Neural progenitor cell (in vitro differentiated cells): ENCODE measurements at regions not wholly inside any gene's neighbourhood (a gene's known extent, or its start where the extent isn't known, plus 50 kb on each side); places are given as distances from the start of the nearest gene placed in this dataset.

Experiments used
- DNase-seq: peaks from one replicate; pipeline ENCODE4 v3.0.0-alpha.2; 2016; ENCODE audit warnings: low spot score
- H2AFZ ChIP-seq: fragments of 200-600 bp; sonication (generic); replicated peaks from 2 replicates; pipeline ENCODE4 v1.6.1; 2016; ENCODE audit warnings: antibody characterized with exemption
- H3F3A ChIP-seq: fragments of 200-600 bp; sonication (generic); 2 replicates; pipeline ENCODE4 v1.6.1; 2016; ENCODE audit warnings: antibody characterized with exemption, low read depth
- H3K27ac ChIP-seq: fragments of 200-600 bp; sonication (generic); 2 replicates; pipeline ENCODE4 v1.5.1; 2016; ENCODE audit warnings: mild to moderate bottlenecking
- H3K27me3 ChIP-seq: fragments of 200-600 bp; sonication (generic); 2 replicates; pipeline ENCODE4 v1.6.1; 2016; ENCODE audit warnings: mild to moderate bottlenecking, moderate library complexity
- H3K36me3 ChIP-seq: fragments of 200-600 bp; sonication (generic); 2 replicates; pipeline ENCODE4 v1.5.1; 2016
- H3K4me1 ChIP-seq: fragments of 200-600 bp; sonication (generic); 2 replicates; pipeline ENCODE4 v1.6.1; 2016; ENCODE audit warnings: mixed run types
- H3K4me2 ChIP-seq: fragments of 200-600 bp; sonication (generic); 2 replicates; pipeline ENCODE4 v1.6.1; 2016
- H3K4me3 ChIP-seq: fragments of 200-600 bp; sonication (generic); 2 replicates; pipeline ENCODE4 v1.5.1; 2016
- H3K79me2 ChIP-seq: fragments of 200-600 bp; sonication (generic); 2 replicates; pipeline ENCODE4 v1.6.1; 2016; ENCODE audit warnings: low read depth
- H3K9ac ChIP-seq: fragments of 200-600 bp; sonication (generic); 2 replicates; pipeline ENCODE4 v1.6.1; 2016
- H3K9me3 ChIP-seq: fragments of 200-600 bp; sonication (generic); 2 replicates; pipeline ENCODE4 v1.5.1; 2016; ENCODE audit warnings: low read depth
- H4K20me1 ChIP-seq: fragments of 200-600 bp; sonication (generic); 2 replicates; pipeline ENCODE4 v1.6.1; 2016; ENCODE audit warnings: low read depth
- H3K27ac Mint-ChIP-seq: 3 replicates; pipeline ENCODE4 v1.8.0; 2021; ENCODE audit warnings: mixed read lengths
- H3K27me3 Mint-ChIP-seq: 2 replicates; pipeline ENCODE4 v1.8.0; 2022; ENCODE audit warnings: low read depth, mild to moderate bottlenecking, inconsistent platforms, moderate library complexity, mixed read lengths; ENCODE audit not compliant: insufficient read depth
- H3K36me3 Mint-ChIP-seq: 3 replicates; pipeline ENCODE4 v1.8.0; 2021; ENCODE audit warnings: mixed read lengths
- H3K4me1 Mint-ChIP-seq: 3 replicates; pipeline ENCODE4 v1.8.0; 2021; ENCODE audit warnings: mixed read lengths
- H3K4me3 Mint-ChIP-seq: 3 replicates; pipeline ENCODE4 v1.8.0; 2021; ENCODE audit warnings: mild to moderate bottlenecking, moderate library complexity, mixed read lengths
- H3K9me3 Mint-ChIP-seq: 3 replicates; pipeline ENCODE4 v1.8.0; 2020; ENCODE audit warnings: mixed read lengths
- CTCF ChIP-seq: fragments of 200-600 bp; sonication (generic); IDR thresholded peaks from 2 replicates; pipeline ENCODE4 v1.5.1; 2017; ENCODE audit warnings: antibody characterized with exemption, mild to moderate bottlenecking
- EZH2 ChIP-seq: fragments of 200-600 bp; sonication (generic); IDR thresholded peaks from 2 replicates; pipeline ENCODE4 v1.6.1; 2017; ENCODE audit warnings: antibody characterized with exemption, mild to moderate bottlenecking, moderate library complexity
- EZH2phosphoT487 ChIP-seq: fragments of 200-600 bp; sonication (generic); IDR thresholded peaks from 2 replicates; pipeline ENCODE4 v1.6.1; 2017; ENCODE audit warnings: antibody characterized with exemption

GRCh38 chr5:164181604-164182003 lies 676.2 kb downstream of the MAT2B start:
- Histone ChIP-seq H3K4me3 (no peak overlapping the region), H2AFZ (no peak overlapping the region)
- no peak for TF ChIP-seq EZH2phosphoT487
- TF ChIP-seq CTCF = no peak
- no peak for TF ChIP-seq EZH2

GRCh38 chr5:164184158-164184557 lies 678.7 kb downstream of the MAT2B start:
- Mint-ChIP-seq H3K27me3 (no peaks in the 10 kb centered on the region), H3K4me3 (no peak overlapping the region), H3K36me3 (no peaks in the 10 kb centered on the region), H3K9me3 (no peaks in the 10 kb centered on the region), H3K27ac (peak overlapping the region; percentile 65), H3K4me1 (peaks cover 18% of the 10 kb centered on the region)
- no peaks in the 10 kb centered on the region for H4K20me1 ChIP-seq
- H3K9me3 ChIP-seq = no peaks in the 10 kb centered on the region
- H3K4me2 ChIP-seq = peak overlapping the region; percentile 39
- H3K36me3 ChIP-seq = no peaks in the 10 kb centered on the region
- no peak overlapping the region for H3K9ac ChIP-seq
- peak; percentile 53 for DNase-seq
- no peak overlapping the region for H2AFZ ChIP-seq
- peak overlapping the region; percentile 59 for H3K27ac ChIP-seq
- no peaks in the 10 kb centered on the region for H3K27me3 ChIP-seq
- H3K79me2 ChIP-seq = no peaks in the 10 kb centered on the region
- peaks cover 19% of the 10 kb centered on the region for H3F3A ChIP-seq
- peaks cover 27% of the 10 kb centered on the region for H3K4me1 ChIP-seq
- TF ChIP-seq EZH2 = no peak
- no peak for TF ChIP-seq EZH2phosphoT487
- TF ChIP-seq CTCF = no peak
- H3K4me3 ChIP-seq = no peak overlapping the region

More at GRCh38 chr5:164181604-164182003, 676.2 kb downstream of the MAT2B start:
- DNase-seq = no peak
- Histone ChIP-seq H3K27me3 (no peaks in the 10 kb centered on the region), H3K4me2 (no peak overlapping the region), H3K27ac (no peak overlapping the region), H3K9ac (no peak overlapping the region), H3K79me2 (no peaks in the 10 kb centered on the region), H3K4me1 (peaks cover 16% of the 10 kb centered on the region), H3K9me3 (no peaks in the 10 kb centered on the region), H4K20me1 (no peaks in the 10 kb centered on the region), H3K36me3 (no peaks in the 10 kb centered on the region), H3F3A (peaks cover 19% of the 10 kb centered on the region)
- H3K9me3 Mint-ChIP-seq = peaks cover 3% of the 10 kb centered on the region
- no peak overlapping the region for H3K4me3 Mint-ChIP-seq
- peaks cover 12% of the 10 kb centered on the region for H3K4me1 Mint-ChIP-seq
- no peak overlapping the region for H3K27ac Mint-ChIP-seq
- H3K36me3 Mint-ChIP-seq = no peaks in the 10 kb centered on the region
- no peaks in the 10 kb centered on the region for H3K27me3 Mint-ChIP-seq

- Histone ChIP-seq H3K27ac (peak overlapping the region; percentile 13), H3K4me3 (no peak overlapping the region)
- H3K27ac Mint-ChIP-seq = no peak overlapping the region
Observed at GRCh38 chr5:164185000-164185399, 679.6 kb downstream of the MAT2B start.

More at GRCh38 chr5:164185000-164185399, 679.6 kb downstream of the MAT2B start:
- H3K4me3 Mint-ChIP-seq = no peak overlapping the region
- H3K4me1 Mint-ChIP-seq = peaks cover 23% of the 10 kb centered on the region
- H3K27me3 ChIP-seq = no peaks in the 10 kb centered on the region
- peaks cover 30% of the 10 kb centered on the region for H3K4me1 ChIP-seq
- H3K36me3 ChIP-seq = no peaks in the 10 kb centered on the region
- no peaks in the 10 kb centered on the region for H3K27me3 Mint-ChIP-seq
- no peaks in the 10 kb centered on the region for H3K9me3 ChIP-seq
- H3F3A ChIP-seq = peaks cover 19% of the 10 kb centered on the region
- no peak for DNase-seq
- H3K79me2 ChIP-seq = no peaks in the 10 kb centered on the region
- H3K36me3 Mint-ChIP-seq = no peaks in the 10 kb centered on the region
- H3K4me2 ChIP-seq = no peak overlapping the region
- no peak overlapping the region for H3K9ac ChIP-seq
- no peaks in the 10 kb centered on the region for H4K20me1 ChIP-seq
- no peak overlapping the region for H2AFZ ChIP-seq
- TF ChIP-seq EZH2phosphoT487 = no peak
- no peak for TF ChIP-seq CTCF
- no peak for TF ChIP-seq EZH2
- no peaks in the 10 kb centered on the region for H3K9me3 Mint-ChIP-seq
